ENCODE measurements at regions not wholly inside any gene's neighbourhood (a gene's known extent, or its start where the extent isn't known, plus 50 kb on each side); places are given as distances from the start of the nearest gene placed in this dataset.
A peak's percentile ranks its signal among the peaks of the same experiment; 100 is the strongest.

GRCh38 chr10:78623578-78624215, 445.1 kb upstream of the ZMIZ1 start:
- WGBS, 4 donors, result 35 to 49% (median 45%) methylated on average over 4 of the region's 4 CpGs
- H3K4me1 ChIP-seq (replicated peaks in 1 of 2), result peaks cover 3 to 12% of the 10 kb centered on the region in 2 donors
- DNase-seq, result peak; percentile 56 to 85 (median 76)
- no peak overlapping the region for H3K4me3 ChIP-seq
- no peaks in the 10 kb centered on the region for H3K27me3 ChIP-seq
- no peaks in the 10 kb centered on the region for H3K36me3 ChIP-seq (replicated peaks in 1 of 2)
- H3K27ac ChIP-seq, result peak overlapping the region in 4 of 5 donors; percentile 6 to 61 (median 55)
- intact Hi-C loops (cut with DNase I), result no loop called here
- no peaks in the 10 kb centered on the region for H3K9me3 ChIP-seq (replicated peaks in 1 of 3)
- no peak for TF ChIP-seq POLR2A (IDR thresholded peaks at IDR 0.05)
- TF ChIP-seq, protein P1, sequence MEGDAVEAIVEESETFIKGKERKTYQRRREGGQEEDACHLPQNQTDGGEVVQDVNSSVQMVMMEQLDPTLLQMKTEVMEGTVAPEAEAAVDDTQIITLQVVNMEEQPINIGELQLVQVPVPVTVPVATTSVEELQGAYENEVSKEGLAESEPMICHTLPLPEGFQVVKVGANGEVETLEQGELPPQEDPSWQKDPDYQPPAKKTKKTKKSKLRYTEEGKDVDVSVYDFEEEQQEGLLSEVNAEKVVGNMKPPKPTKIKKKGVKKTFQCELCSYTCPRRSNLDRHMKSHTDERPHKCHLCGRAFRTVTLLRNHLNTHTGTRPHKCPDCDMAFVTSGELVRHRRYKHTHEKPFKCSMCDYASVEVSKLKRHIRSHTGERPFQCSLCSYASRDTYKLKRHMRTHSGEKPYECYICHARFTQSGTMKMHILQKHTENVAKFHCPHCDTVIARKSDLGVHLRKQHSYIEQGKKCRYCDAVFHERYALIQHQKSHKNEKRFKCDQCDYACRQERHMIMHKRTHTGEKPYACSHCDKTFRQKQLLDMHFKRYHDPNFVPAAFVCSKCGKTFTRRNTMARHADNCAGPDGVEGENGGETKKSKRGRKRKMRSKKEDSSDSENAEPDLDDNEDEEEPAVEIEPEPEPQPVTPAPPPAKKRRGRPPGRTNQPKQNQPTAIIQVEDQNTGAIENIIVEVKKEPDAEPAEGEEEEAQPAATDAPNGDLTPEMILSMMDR (IDR thresholded peaks at IDR 0.05), result no peak

DNA sequence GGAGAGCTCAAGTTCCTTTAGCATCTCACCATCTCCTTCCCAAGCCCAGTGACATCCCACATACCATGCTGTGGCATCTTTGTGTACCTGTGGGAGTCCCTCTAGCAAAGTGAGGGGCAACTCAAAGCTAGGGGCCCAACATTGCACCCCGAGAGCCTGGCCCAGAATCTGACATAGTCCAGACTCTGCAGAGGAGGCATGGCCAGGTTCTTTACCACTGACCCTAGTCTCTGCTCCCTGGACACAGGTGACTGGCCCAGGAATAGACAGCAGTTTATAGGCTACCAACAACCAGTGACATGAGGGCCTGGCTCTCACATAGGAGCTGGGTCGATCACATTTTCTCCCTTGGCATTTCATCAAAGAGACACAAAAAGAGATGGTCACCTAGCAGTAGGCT, 444.0 kb upstream of the ZMIZ1 start:
- DNase-seq, result peak in 1 of 7 donors; percentile 29
- WGBS, 4 donors, result 88 to 96% (median 93%) methylated on average over 2 of the region's 2 CpGs
- TF ChIP-seq, protein P1 (IDR thresholded peaks at IDR 0.05), result no peak
- TF ChIP-seq POLR2A (IDR thresholded peaks at IDR 0.05), result no peak
- Histone ChIP-seq H3K36me3 (replicated peaks in 1 of 2) (no peaks in the 10 kb centered on the region), H3K27me3 (no peaks in the 10 kb centered on the region), H3K9me3 (replicated peaks in 1 of 3) (no peaks in the 10 kb centered on the region), H3K4me3 (no peak overlapping the region), H3K27ac (no peak overlapping the region), H3K4me1 (replicated peaks in 1 of 2) (peaks cover 3 to 12% of the 10 kb centered on the region in 2 donors)
- intact Hi-C loops (cut with DNase I), result no loop called here

DNA sequence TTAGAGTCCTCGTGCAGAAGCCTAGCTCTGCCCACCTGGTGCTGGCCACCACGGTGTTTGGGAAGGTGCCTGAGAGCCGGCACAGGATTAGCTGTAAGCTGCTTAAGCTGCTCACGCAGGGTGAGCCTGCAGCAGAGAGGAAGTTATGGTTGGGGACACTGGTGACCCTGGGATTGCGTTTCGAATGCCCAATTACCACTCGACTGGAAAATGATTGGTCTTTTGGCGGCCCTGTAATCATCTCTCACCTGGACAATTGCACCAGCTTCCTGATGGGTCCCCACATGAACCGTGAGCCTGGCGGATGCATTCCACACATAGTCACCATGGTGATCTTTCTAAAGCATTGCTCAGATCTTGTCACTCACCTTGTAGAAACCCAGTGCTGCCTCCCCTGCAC, 442.3 kb upstream of the ZMIZ1 start:
- intact Hi-C loops (cut with DNase I), result no loop called here
- Histone ChIP-seq H3K27ac (no peak overlapping the region), H3K4me3 (no peak overlapping the region), H3K27me3 (no peaks in the 10 kb centered on the region), H3K36me3 (replicated peaks in 1 of 2) (no peaks in the 10 kb centered on the region), H3K9me3 (replicated peaks in 1 of 3) (no peaks in the 10 kb centered on the region), H3K4me1 (replicated peaks in 1 of 2) (peaks cover 3 to 12% of the 10 kb centered on the region in 2 donors)
- DNase-seq, result peak in 1 of 7 donors; percentile 47
- WGBS, 4 donors, result 85 to 92% (median 87%) methylated on average over 8 to 10 of the region's 10 CpGs
- TF ChIP-seq POLR2A (IDR thresholded peaks at IDR 0.05), result no peak
- TF ChIP-seq, protein P1 (IDR thresholded peaks at IDR 0.05), result no peak

DNA sequence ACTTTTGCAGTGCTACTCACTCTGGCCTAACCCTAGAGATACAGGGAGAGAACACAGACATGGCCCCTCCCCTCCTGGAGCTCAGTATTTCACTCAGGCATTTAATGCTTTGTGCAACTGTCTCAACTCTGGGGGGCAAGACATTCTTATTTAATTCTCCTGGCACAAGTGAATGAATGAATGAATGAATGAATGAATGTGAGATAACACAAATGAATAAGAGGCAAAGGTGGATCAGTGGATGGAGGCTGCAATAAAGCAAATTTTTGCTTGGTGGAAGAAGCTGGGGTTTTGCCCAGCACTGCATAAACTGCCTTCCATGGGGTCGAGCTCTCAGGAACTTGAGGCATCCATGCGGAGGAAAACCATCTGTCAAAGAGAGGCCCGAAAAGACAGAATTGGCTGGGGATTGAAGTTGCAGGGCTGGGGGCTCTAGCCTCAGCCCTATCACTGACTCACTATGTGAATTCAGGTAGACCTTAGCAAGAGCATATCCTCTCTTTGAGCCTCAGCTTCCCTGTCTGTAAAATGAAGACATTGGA, 441.4 kb upstream of the ZMIZ1 start:
- no peak for DNase-seq
- Histone ChIP-seq H3K36me3 (replicated peaks in 1 of 2) (no peaks in the 10 kb centered on the region), H3K27ac (no peak overlapping the region), H3K4me3 (no peak overlapping the region), H3K9me3 (replicated peaks in 1 of 3) (no peaks in the 10 kb centered on the region), H3K4me1 (replicated peaks in 1 of 2) (peaks cover 3 to 12% of the 10 kb centered on the region in 2 donors), H3K27me3 (no peaks in the 10 kb centered on the region)
- WGBS, 4 donors, result 77 to 88% (median 87%) methylated on average over 3 of the region's 3 CpGs
- no peak for TF ChIP-seq POLR2A (IDR thresholded peaks at IDR 0.05)
- TF ChIP-seq, protein P1 (IDR thresholded peaks at IDR 0.05), result no peak
- intact Hi-C loops (cut with DNase I), result no loop called here
